ENCODE measurements at regions not wholly inside any gene's neighbourhood (a gene's known extent, or its start where the extent isn't known, plus 50 kb on each side); places are given as distances from the start of the nearest gene placed in this dataset.

GRCh38 chr10:2844925-2845324, 222.4 kb upstream of the PFKP start:
- TF ChIP-seq, protein P1, sequence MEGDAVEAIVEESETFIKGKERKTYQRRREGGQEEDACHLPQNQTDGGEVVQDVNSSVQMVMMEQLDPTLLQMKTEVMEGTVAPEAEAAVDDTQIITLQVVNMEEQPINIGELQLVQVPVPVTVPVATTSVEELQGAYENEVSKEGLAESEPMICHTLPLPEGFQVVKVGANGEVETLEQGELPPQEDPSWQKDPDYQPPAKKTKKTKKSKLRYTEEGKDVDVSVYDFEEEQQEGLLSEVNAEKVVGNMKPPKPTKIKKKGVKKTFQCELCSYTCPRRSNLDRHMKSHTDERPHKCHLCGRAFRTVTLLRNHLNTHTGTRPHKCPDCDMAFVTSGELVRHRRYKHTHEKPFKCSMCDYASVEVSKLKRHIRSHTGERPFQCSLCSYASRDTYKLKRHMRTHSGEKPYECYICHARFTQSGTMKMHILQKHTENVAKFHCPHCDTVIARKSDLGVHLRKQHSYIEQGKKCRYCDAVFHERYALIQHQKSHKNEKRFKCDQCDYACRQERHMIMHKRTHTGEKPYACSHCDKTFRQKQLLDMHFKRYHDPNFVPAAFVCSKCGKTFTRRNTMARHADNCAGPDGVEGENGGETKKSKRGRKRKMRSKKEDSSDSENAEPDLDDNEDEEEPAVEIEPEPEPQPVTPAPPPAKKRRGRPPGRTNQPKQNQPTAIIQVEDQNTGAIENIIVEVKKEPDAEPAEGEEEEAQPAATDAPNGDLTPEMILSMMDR (IDR thresholded peaks at IDR 0.05) = no peak
- no peak for TF ChIP-seq POLR2AphosphoS5 (IDR thresholded peaks at IDR 0.05)
